SK-N-MC (cell line): ENCODE measurements at regions not wholly inside any gene's neighbourhood (a gene's known extent, or its start where the extent isn't known, plus 50 kb on each side); places are given as distances from the start of the nearest gene placed in this dataset.

Source experiments
- DNase-seq: peaks from one replicate; pipeline ENCODE4 v3.0.0-alpha.2; 2011; ENCODE audit warnings: low read depth, low spot score
- H3K27ac ChIP-seq: fragments of 200-600 bp; sonication (generic); 2 replicates; pipeline ENCODE4 v1.5.1; 2016; ENCODE audit warnings: mixed run types
- H3K36me3 ChIP-seq: fragments of 200-600 bp; sonication (generic); 2 replicates; pipeline ENCODE4 v1.6.1; 2017; ENCODE audit warnings: antibody characterized with exemption, low read length, mixed read lengths; ENCODE audit not compliant: insufficient read depth
- H3K4me3 ChIP-seq: fragments of 200-600 bp; sonication (generic); 2 replicates; pipeline ENCODE4 v1.5.1; 2016
- H3K9ac ChIP-seq: fragments of 200-600 bp; sonication (generic); 2 replicates; pipeline ENCODE4 v1.8.0; 2017; ENCODE audit warnings: mixed run types, mixed read lengths; ENCODE audit not compliant: insufficient read length
- H3K9me3 ChIP-seq: fragments of 200-600 bp; sonication (generic); 2 replicates; pipeline ENCODE4 v1.6.1; 2017; ENCODE audit warnings: low read depth, mild to moderate bottlenecking, antibody characterized with exemption, low read length, moderate library complexity, mixed read lengths
- EZH2 ChIP-seq: fragments of 200-600 bp; sonication (generic); IDR thresholded peaks from one replicate; pipeline ENCODE4 v1.6.1; 2017; ENCODE audit warnings: antibody characterized with exemption
- FOXP2 ChIP-seq: optimal IDR thresholded peaks from 2 replicates; pipeline ENCODE3; 2011; ENCODE audit warnings: mild to moderate bottlenecking, moderate library complexity; ENCODE audit not compliant: insufficient read depth; ENCODE audit errors: extremely low read length, control extremely low read depth
- POLR2AphosphoS5 ChIP-seq: IDR thresholded peaks from 2 replicates; pipeline ENCODE4 v1.6.1; 2012; ENCODE audit warnings: mild to moderate bottlenecking, low read depth, low read length, borderline replicate concordance

DNA sequence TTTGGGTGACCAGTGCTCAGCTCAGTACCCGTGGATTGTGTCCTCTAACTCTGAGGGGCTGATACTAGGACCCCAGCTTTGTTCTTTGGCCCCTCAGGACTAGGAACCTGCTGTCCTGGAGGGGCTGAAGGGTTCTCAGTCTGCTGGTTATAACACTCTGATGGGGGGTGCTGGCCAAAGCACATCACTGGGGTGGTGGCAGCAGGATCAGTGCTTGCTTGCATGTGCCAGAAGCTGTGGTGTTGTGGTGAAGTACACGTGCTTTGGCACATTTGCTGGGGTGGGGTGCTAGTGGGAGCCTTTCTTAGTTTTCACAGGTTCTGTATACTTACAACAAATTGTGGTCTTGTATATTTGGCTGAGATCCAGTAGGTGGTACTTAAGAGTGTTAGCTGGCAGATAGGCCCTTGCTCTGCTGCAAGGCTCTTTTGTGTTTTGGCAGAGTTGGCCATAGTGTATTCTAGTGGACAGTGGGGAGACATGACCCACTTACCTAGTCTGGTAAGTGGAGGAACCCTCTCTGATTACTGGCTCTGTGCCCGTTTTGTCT, 344.3 kb downstream of the EDEM1 start:
- DNase-seq, result no peak
- H3K9ac ChIP-seq, result no peak overlapping the region
- H3K4me3 ChIP-seq, result no peak overlapping the region
- no peaks in the 10 kb centered on the region for H3K9me3 ChIP-seq
- no peak for TF ChIP-seq POLR2AphosphoS5
- no peaks in the 10 kb centered on the region for H3K36me3 ChIP-seq
- H3K27ac ChIP-seq, result no peak overlapping the region

- no peak for DNase-seq
- Histone ChIP-seq H3K9ac (no peak overlapping the region), H3K27ac (no peak overlapping the region), H3K36me3 (no peaks in the 10 kb centered on the region), H3K4me3 (no peak overlapping the region), H3K9me3 (no peaks in the 10 kb centered on the region)
- no peak for TF ChIP-seq FOXP2
- no peak for TF ChIP-seq EZH2
- TF ChIP-seq POLR2AphosphoS5, result no peak
Observed at GRCh38 chr3:5540532-5540931, 353.0 kb downstream of the EDEM1 start.

GRCh38 chr3:5542472-5542871, 355.0 kb downstream of the EDEM1 start:
- no peak for DNase-seq
- Histone ChIP-seq H3K9me3 (no peaks in the 10 kb centered on the region), H3K9ac (no peak overlapping the region), H3K36me3 (no peaks in the 10 kb centered on the region), H3K4me3 (no peak overlapping the region), H3K27ac (no peak overlapping the region)
- TF ChIP-seq POLR2AphosphoS5 (no peak), EZH2 (no peak), FOXP2 (no peak)

- Histone ChIP-seq H3K27ac (no peak overlapping the region), H3K9me3 (no peaks in the 10 kb centered on the region), H3K9ac (no peak overlapping the region), H3K4me3 (no peak overlapping the region), H3K36me3 (no peaks in the 10 kb centered on the region)
- TF ChIP-seq EZH2, result no peak
- no peak for TF ChIP-seq FOXP2
- TF ChIP-seq POLR2AphosphoS5, result no peak
- no peak for DNase-seq
Observed at GRCh38 chr3:5543047-5543446, 355.5 kb downstream of the EDEM1 start.

DNA sequence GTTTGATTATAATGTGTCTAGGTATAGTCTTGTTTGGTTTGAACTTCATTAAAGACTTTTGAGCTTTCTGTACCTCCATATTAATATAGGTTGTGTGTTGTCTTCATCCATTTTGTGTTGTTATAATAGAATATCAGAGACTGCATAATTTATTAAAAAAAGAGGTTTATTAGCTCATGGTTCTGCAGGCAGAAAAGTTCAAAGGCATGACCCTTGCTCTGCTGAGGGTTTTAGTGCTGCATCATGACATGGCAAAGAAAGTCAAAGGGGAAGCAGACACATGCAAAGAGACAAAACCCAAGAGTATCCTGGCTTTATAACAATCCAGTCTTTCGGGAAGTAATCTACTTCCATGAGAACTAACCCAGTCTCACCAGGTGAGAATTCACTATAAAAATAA, 358.2 kb downstream of the EDEM1 start:
- Histone ChIP-seq H3K4me3 (no peak overlapping the region), H3K36me3 (no peaks in the 10 kb centered on the region), H3K27ac (no peak overlapping the region), H3K9me3 (no peaks in the 10 kb centered on the region), H3K9ac (no peak overlapping the region)
- DNase-seq, result no peak
- TF ChIP-seq FOXP2 (no peak), EZH2 (no peak), POLR2AphosphoS5 (no peak)

DNA sequence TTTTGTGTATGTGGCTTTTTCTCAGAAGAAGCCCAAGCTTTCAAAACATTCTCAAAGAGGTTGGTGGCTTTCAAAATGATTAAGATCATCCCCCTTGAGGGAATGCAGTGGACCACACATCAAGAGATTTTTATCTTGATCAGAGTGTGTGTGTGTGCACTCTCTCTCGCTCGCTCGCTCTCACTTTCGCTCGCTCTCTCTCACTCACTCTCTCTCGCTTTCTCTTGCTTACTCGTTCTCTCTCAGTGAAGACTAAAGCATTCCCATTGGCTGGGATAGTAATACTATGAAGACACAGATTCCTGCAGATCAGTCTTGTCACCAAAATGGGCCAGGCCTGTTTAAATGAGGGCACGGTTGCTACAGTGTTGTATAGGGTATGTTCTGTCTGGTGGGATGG, 365.7 kb downstream of the EDEM1 start:
- no peak for TF ChIP-seq FOXP2
- no peak for TF ChIP-seq POLR2AphosphoS5
- no peak for TF ChIP-seq EZH2
- no peak overlapping the region for H3K27ac ChIP-seq
- no peak overlapping the region for H3K4me3 ChIP-seq
- no peaks in the 10 kb centered on the region for H3K9me3 ChIP-seq
- no peak overlapping the region for H3K9ac ChIP-seq
- H3K36me3 ChIP-seq, result no peaks in the 10 kb centered on the region
- DNase-seq, result no peak

DNA sequence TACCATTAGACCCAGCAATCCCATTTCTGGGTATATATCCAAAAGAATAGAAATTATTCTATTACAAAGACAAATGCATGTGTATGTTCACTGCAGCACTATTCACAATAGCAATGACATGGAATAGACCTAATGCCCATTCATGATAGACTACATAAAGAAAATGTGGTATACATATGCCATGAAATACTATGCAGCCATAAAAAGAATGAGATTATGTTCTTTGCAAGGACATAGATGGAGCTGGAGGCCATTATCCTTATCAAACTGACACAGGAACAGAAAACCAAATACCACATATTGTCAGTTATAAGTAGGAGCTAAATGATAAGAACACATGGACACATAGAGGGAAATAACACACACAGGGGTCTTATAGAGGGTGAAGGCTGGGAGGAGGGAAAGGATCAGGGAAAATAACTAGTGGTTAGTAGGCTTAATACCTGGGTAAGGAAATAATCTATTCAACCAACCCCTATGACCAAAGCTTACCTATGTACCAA, 366.8 kb downstream of the EDEM1 start:
- H3K4me3 ChIP-seq, result no peak overlapping the region
- TF ChIP-seq POLR2AphosphoS5 (no peak), EZH2 (no peak), FOXP2 (no peak)
- H3K36me3 ChIP-seq, result no peaks in the 10 kb centered on the region
- DNase-seq, result no peak
- H3K9ac ChIP-seq, result no peak overlapping the region
- H3K9me3 ChIP-seq, result no peaks in the 10 kb centered on the region
- no peak overlapping the region for H3K27ac ChIP-seq

- Histone ChIP-seq H3K9ac (no peak overlapping the region), H3K36me3 (no peaks in the 10 kb centered on the region), H3K27ac (no peak overlapping the region), H3K4me3 (no peak overlapping the region), H3K9me3 (no peaks in the 10 kb centered on the region)
- DNase-seq, result no peak
- no peak for TF ChIP-seq FOXP2
- no peak for TF ChIP-seq POLR2AphosphoS5
- no peak for TF ChIP-seq EZH2
Observed at GRCh38 chr3:5560199-5560598, 372.7 kb downstream of the EDEM1 start.

GRCh38 chr3:5563537-5564277, 376.2 kb downstream of the EDEM1 start:
- H3K36me3 ChIP-seq, result no peaks in the 10 kb centered on the region
- TF ChIP-seq EZH2 (no peak), POLR2AphosphoS5 (no peak), FOXP2 (no peak)
- no peak overlapping the region for H3K27ac ChIP-seq
- DNase-seq, result no peak
- H3K4me3 ChIP-seq, result no peak overlapping the region
- no peak overlapping the region for H3K9ac ChIP-seq
- H3K9me3 ChIP-seq, result no peaks in the 10 kb centered on the region
